Activated CD4-positive, alpha-beta memory T cell treated with anti-CD3 and anti-CD28 coated beads for 36 hours (primary cell): ENCODE measurements at regions not wholly inside any gene's neighbourhood (a gene's known extent, or its start where the extent isn't known, plus 50 kb on each side); places are given as distances from the start of the nearest gene placed in this dataset.

Experiments used
- CTCF ChIA-PET: fragments of 350-600 bp; sonication (Branson Sonifier 250); formaldehyde crosslinking; loops from one replicate; lab custom pipeline; 2021; ENCODE audit warnings: antibody characterized with exemption, inconsistent platforms; lab: Charles Lee
- POLR2A ChIA-PET: fragments of 350-600 bp; sonication (Branson Sonifier 250); formaldehyde crosslinking; loops from one replicate; lab custom pipeline; 2021; ENCODE audit warnings: antibody characterized with exemption; lab: Charles Lee
- DNase-seq: peaks from one replicate; pipeline ENCODE4 v3.0.0-alpha.2; 2020
- H3K27ac Mint-ChIP-seq: one replicate; pipeline ENCODE4 v1.8.0; 2021; ENCODE audit warnings: mixed read lengths
- H3K27me3 Mint-ChIP-seq: one replicate; pipeline ENCODE4 v1.8.0; 2021; ENCODE audit warnings: mixed read lengths
- H3K36me3 Mint-ChIP-seq: one replicate; pipeline ENCODE4 v1.8.0; 2021; ENCODE audit warnings: mixed read lengths
- H3K4me1 Mint-ChIP-seq: one replicate; pipeline ENCODE4 v1.8.0; 2021; ENCODE audit warnings: low read depth, mixed read lengths
- H3K4me3 Mint-ChIP-seq: one replicate; pipeline ENCODE4 v1.8.0; 2021; ENCODE audit warnings: mild to moderate bottlenecking, mixed read lengths
- H3K9me3 Mint-ChIP-seq: one replicate; pipeline ENCODE4 v1.8.0; 2021; ENCODE audit warnings: mixed read lengths
- intact Hi-C: fragments of 100-400 bp; cut with micrococcal nuclease; formaldehyde crosslinking; loops from one replicate; pipeline ENCODE4 v1.15.1; 2023

DNA sequence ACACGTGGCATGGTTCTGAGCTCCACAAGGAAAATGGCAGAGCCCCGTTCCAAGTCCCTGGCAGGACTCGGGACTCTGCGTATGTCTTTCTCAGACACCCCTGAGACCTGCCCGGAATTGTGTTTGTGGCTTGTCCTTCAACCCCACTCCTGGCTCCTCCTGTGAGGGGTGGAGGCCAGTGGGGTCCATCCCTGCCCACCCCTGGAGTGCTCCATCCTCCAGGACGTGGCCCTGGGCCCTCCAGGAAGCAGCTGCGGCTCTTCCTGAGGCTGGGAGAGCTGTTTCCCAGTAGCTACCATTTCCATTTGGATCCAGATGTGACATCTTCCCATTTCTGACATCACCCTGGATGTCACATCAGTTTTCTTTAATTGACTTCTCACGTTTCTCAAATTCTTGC lies 118.7 kb upstream of the C1QTNF9B start:
- POLR2A ChIA-PET, result no interaction called here
- CTCF ChIA-PET, result interaction anchor here (2.2 kb wide), 1 partner anchor 213 kb away, joined by 11 read pairs; no protein-coding TSS in a partner anchor
- no peak overlapping the region for H3K4me3 Mint-ChIP-seq
- DNase-seq, result no peak
- H3K4me1 Mint-ChIP-seq, result no peaks in the 10 kb centered on the region
- intact Hi-C loops, result no loop called here
- H3K27me3 Mint-ChIP-seq, result no peaks in the 10 kb centered on the region
- H3K9me3 Mint-ChIP-seq, result no peaks in the 10 kb centered on the region
- H3K36me3 Mint-ChIP-seq, result no peaks in the 10 kb centered on the region
- H3K27ac Mint-ChIP-seq, result no peak overlapping the region

DNA sequence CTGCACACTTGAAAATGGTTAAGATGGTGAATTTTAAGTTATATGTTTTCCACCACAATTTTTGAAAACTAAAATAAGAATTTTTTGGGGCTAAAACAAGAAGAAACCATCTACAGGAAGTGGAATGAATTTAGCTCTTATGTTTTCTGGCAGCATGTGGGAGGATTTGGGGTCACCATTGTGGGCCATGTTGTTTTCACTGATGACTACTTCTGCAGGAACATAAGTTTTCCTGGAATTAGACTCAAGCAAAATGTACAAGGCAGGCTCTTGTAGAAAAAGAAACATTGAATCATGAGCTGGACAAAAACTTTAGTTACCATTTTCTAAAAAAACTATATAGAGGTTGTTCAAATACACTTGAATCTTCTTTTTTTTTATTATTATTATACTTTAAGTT lies 125.3 kb upstream of the C1QTNF9B start:
- H3K27me3 Mint-ChIP-seq, result peaks cover 5% of the 10 kb centered on the region
- peaks cover 5% of the 10 kb centered on the region for H3K9me3 Mint-ChIP-seq
- POLR2A ChIA-PET, result no interaction called here
- intact Hi-C loops, result loop anchor here (10.0 kb wide), 1 partner anchor 98 kb away; no protein-coding TSS in a partner anchor
- peak; percentile 19 for DNase-seq
- no peaks in the 10 kb centered on the region for H3K36me3 Mint-ChIP-seq
- H3K27ac Mint-ChIP-seq, result peak overlapping the region; percentile 8
- H3K4me3 Mint-ChIP-seq, result no peak overlapping the region
- CTCF ChIA-PET, result interaction anchor here (1.0 to 4.1 kb wide), 4 partner anchors 9 to 206 kb away, joined by 3 to 34 read pairs (median 6); no protein-coding TSS in a partner anchor
- H3K4me1 Mint-ChIP-seq, result peaks cover 3% of the 10 kb centered on the region

DNA sequence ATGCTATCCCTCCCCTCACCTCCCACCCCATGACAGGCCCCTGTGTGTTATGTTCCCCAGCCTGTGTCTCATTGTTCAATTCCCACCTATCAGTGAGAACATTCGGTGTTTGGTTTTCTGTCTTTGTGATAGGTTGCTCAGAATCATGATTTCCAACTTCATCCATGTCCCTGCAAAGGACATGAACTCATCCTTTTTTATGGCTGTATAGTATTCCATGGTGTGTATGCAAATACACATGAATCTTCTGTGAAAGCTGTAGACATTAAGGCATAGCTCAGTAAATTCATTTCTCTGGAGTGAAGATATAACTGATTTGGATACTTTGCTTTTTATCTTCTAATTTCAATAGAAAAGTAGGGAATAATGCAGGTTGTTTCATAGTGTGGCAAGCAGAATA lies 125.8 kb upstream of the C1QTNF9B start:
- Mint-ChIP-seq H3K27me3 (peaks cover 5% of the 10 kb centered on the region), H3K4me1 (peaks cover 3% of the 10 kb centered on the region), H3K36me3 (no peaks in the 10 kb centered on the region), H3K4me3 (no peak overlapping the region), H3K27ac (no peak overlapping the region), H3K9me3 (peaks cover 5% of the 10 kb centered on the region)
- ChIA-PET POLR2A (no interaction called here), CTCF (interaction anchor here (1.0 to 4.1 kb wide), 4 partner anchors 9 to 205 kb away, joined by 3 to 34 read pairs (median 6); no protein-coding TSS in a partner anchor)
- no peak for DNase-seq
- intact Hi-C loops, result loop anchor here (10.0 kb wide), 1 partner anchor 98 kb away; no protein-coding TSS in a partner anchor

DNA sequence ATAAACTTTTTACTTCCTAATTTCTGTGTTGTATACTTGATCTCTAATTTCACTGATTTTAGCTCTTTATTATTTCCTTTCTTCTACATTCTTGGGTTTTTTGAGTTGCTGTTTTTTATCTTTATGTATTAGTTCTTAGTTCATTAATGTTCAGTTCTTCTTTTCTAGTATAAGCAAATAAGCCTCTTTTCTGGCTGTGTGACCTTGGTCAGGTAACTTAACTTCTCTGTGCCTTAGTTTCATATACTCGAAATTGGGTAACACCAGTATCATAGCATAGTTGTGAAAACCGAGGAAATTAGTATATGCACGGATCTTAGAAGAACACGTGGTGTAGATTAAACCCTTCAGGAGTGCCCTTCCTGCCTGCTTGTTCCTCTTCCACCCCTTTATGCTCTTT lies 130.2 kb upstream of the C1QTNF9B start:
- CTCF ChIA-PET, result no interaction called here
- Mint-ChIP-seq H3K4me3 (no peak overlapping the region), H3K4me1 (peaks cover 2% of the 10 kb centered on the region), H3K9me3 (peaks cover 5% of the 10 kb centered on the region), H3K36me3 (no peaks in the 10 kb centered on the region), H3K27ac (no peak overlapping the region), H3K27me3 (peaks cover 17% of the 10 kb centered on the region)
- no peak for DNase-seq
- POLR2A ChIA-PET, result no interaction called here
- intact Hi-C loops, result loop anchor here (10.0 kb wide), 1 partner anchor 103 kb away; no protein-coding TSS in a partner anchor

DNA sequence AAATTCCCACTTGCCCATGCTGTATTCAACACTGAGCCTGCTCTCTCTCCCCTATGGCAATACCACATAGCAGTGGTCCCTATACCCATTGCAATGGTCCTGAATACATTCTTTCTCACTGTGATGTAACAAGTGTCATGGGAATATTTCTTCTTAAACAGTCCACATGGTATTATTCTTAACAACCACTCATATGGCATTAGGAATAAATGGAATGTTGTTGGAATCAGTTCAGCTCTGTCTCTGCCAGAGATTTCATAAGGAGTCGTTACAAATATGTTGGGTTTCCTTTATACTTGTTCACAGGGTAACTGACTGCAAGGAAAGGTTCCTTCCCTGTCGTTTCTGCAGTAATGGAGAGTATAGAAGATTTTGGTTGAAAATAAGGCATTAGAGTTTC lies 128.3 kb upstream of the SPATA13 start:
- H3K4me1 Mint-ChIP-seq, result no peaks in the 10 kb centered on the region
- ChIA-PET CTCF (interaction anchor here (1.2 to 1.4 kb wide), 2 partner anchors 9 to 12 kb away, joined by 3 to 5 read pairs; no protein-coding TSS in a partner anchor), POLR2A (no interaction called here)
- intact Hi-C loops, result no loop called here
- H3K36me3 Mint-ChIP-seq, result no peaks in the 10 kb centered on the region
- H3K9me3 Mint-ChIP-seq, result no peaks in the 10 kb centered on the region
- no peak for DNase-seq
- peaks cover 26% of the 10 kb centered on the region for H3K27me3 Mint-ChIP-seq
- no peak overlapping the region for H3K27ac Mint-ChIP-seq
- no peak overlapping the region for H3K4me3 Mint-ChIP-seq

DNA sequence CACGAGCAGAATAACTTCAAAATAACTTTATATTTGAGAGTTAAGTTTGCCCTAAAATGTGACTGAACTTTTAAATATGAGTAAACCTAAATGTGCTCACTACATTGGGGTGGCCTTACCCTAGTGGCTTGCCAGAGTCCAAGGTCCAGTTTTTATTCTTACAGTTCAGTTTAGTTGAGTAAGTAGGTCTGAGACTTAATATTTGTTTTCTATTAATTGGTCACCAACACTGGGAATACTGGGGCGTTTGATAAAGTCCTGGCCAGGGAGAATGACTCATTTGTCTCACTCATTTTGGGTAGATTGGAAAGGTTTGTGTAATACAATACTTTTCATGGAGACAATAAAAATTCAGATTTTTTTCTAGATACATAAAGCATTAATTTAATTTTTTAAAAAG lies 127.8 kb upstream of the SPATA13 start:
- ChIA-PET CTCF (interaction anchor here (1.4 kb wide), 1 partner anchor 12 kb away, joined by 5 read pairs; no protein-coding TSS in a partner anchor), POLR2A (no interaction called here)
- no peak for DNase-seq
- peaks cover 24% of the 10 kb centered on the region for H3K27me3 Mint-ChIP-seq
- H3K4me1 Mint-ChIP-seq, result no peaks in the 10 kb centered on the region
- H3K9me3 Mint-ChIP-seq, result no peaks in the 10 kb centered on the region
- intact Hi-C loops, result no loop called here
- no peak overlapping the region for H3K27ac Mint-ChIP-seq
- no peaks in the 10 kb centered on the region for H3K36me3 Mint-ChIP-seq
- H3K4me3 Mint-ChIP-seq, result no peak overlapping the region

DNA sequence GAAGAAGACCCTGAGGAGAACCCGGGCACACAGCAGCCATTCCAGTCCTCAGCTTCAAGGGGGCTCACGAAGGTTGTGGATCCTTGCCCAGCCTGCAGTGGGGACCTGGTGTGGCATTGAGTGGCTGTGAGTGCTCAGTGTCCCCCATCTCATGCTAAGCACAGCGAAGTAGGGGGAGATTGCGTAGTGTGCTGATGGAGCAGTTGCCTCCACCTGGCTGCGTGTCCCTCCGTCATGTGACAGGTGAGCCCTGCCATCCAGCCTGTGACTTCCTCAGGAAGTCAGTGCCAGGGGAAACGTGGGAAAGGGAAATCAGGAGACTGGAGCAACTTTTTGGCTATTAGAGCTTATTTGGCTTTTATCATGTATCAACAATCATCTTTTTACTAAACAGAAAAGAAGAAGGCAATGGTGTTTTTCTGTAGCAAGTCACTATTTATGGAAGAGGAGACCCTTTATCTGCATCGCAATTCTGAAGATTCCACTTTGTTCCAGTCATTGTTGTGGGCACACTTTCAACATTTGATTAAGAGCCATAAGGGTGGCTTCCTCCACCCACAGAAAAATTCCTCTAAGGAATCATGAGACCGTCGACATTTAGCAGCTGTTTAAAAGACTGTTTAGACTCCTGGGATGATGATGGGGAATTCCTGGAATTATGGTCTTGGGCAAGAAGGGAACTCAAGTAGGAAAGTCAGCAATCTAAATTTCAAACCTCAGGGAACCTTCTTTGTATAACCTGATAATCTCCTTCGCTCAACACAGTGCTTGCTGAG lies 126.8 kb upstream of the SPATA13 start:
- ChIA-PET POLR2A (no interaction called here), CTCF (no interaction called here)
- intact Hi-C loops, result no loop called here
- no peak for DNase-seq
- Mint-ChIP-seq H3K27ac (no peak overlapping the region), H3K36me3 (no peaks in the 10 kb centered on the region), H3K4me3 (no peak overlapping the region), H3K9me3 (no peaks in the 10 kb centered on the region), H3K27me3 (peaks cover 28% of the 10 kb centered on the region), H3K4me1 (peaks cover 3% of the 10 kb centered on the region)

DNA sequence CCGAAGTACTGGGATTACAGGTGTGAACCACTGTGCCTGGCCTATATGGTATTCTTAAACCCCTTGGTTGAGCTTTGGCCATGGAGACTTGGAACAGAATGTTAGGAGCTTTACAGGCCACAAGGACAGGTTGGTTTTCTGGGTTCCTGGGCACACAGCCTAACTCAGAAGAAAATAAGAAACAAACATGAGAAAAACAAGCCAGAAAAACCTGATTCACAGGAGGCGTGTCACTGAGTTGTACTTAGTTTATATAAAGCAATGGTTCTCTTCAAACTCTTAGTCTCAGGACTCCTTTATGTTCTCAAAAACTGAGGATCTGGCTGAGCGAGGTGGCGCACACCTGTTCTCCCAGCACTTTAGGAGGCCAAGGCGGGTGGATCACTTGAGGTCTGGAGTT lies 125.1 kb upstream of the SPATA13 start:
- Mint-ChIP-seq H3K27ac (no peak overlapping the region), H3K4me3 (no peak overlapping the region), H3K27me3 (peaks cover 23% of the 10 kb centered on the region), H3K4me1 (peaks cover 5% of the 10 kb centered on the region), H3K9me3 (no peaks in the 10 kb centered on the region), H3K36me3 (no peaks in the 10 kb centered on the region)
- POLR2A ChIA-PET, result no interaction called here
- intact Hi-C loops, result no loop called here
- CTCF ChIA-PET, result interaction anchor here (0.7 to 1.4 kb wide), 2 partner anchors 153 to 193 kb away, joined by 3 to 5 read pairs; no protein-coding TSS in a partner anchor
- DNase-seq, result no peak

DNA sequence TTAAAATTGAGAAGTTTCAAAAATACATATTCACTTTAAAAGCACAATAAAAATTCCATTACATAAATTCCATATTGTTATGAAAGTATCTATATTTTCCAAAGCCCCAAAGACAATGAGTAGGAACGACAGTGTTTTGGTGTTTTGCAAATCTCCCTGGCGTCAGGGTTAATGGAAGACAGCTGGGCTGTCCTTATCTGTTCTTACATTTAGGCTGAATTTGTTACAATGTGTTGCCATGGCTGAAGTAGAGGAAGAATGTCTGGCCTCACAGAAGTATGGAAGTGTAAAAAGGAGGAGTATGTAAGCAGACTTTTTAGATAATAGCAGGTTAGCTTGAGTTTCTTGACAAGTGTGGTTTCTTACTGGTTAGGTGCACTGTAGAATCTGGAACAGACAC lies 124.4 kb upstream of the SPATA13 start:
- Mint-ChIP-seq H3K9me3 (no peaks in the 10 kb centered on the region), H3K27ac (no peak overlapping the region), H3K36me3 (no peaks in the 10 kb centered on the region), H3K4me3 (no peak overlapping the region), H3K4me1 (peaks cover 5% of the 10 kb centered on the region), H3K27me3 (peaks cover 21% of the 10 kb centered on the region)
- CTCF ChIA-PET, result interaction anchor here (0.6 to 1.4 kb wide), 3 partner anchors 17 to 1875 kb away, joined by 3 to 5 read pairs (median 3); no protein-coding TSS in a partner anchor
- no peak for DNase-seq
- POLR2A ChIA-PET, result no interaction called here
- intact Hi-C loops, result no loop called here

DNA sequence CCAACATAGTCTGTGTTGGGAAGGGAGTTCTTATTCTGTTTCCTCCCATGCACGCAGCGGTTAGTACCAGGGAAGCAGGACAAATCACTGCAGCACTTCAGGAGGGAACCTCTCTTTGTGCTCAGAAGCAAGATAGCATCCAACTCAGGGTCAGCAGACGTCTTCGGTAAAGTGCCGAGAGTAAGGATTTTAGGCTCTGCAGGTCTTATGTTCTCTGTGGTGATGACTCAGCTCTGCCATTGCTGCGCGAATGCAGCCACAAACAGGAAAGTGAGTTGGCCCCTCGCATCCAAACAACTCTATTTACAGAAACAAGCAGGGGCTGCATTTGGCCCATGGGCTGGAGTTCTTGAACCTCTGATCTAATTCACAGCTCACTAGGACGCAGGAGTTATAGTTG lies 122.1 kb upstream of the SPATA13 start:
- no peak overlapping the region for H3K27ac Mint-ChIP-seq
- ChIA-PET CTCF (no interaction called here), POLR2A (no interaction called here)
- no peak overlapping the region for H3K4me3 Mint-ChIP-seq
- intact Hi-C loops, result no loop called here
- H3K4me1 Mint-ChIP-seq, result peaks cover 6% of the 10 kb centered on the region
- no peaks in the 10 kb centered on the region for H3K36me3 Mint-ChIP-seq
- DNase-seq, result peak; percentile 47
- peaks cover 15% of the 10 kb centered on the region for H3K27me3 Mint-ChIP-seq
- H3K9me3 Mint-ChIP-seq, result no peaks in the 10 kb centered on the region

DNA sequence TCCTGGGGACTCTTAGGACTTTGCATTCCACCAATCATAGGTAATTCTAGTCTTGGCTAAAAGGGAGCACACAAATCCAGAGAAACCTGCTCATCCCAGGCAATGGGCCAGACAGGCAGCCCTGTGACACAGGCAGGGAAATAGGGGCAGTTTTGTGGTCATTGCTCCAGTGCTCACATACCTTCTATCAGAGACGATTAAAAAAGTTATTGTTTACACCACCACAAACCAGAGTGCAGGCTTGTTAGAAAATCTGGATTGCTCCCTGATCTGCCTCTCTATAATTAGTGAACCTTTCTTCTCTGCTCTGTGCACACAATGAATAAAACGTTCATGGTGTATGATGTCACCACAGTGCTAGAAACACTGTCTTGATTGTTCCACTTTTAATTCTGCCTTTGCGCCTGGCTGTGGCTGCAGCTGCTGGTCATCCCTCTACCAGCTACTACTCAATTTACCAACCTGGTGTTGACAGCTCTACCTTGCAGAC lies 121.6 kb upstream of the SPATA13 start:
- ChIA-PET CTCF (no interaction called here), POLR2A (no interaction called here)
- Mint-ChIP-seq H3K27ac (no peak overlapping the region), H3K36me3 (no peaks in the 10 kb centered on the region), H3K27me3 (peaks cover 11% of the 10 kb centered on the region), H3K4me1 (peaks cover 10% of the 10 kb centered on the region), H3K4me3 (no peak overlapping the region), H3K9me3 (no peaks in the 10 kb centered on the region)
- DNase-seq, result no peak
- intact Hi-C loops, result no loop called here

DNA sequence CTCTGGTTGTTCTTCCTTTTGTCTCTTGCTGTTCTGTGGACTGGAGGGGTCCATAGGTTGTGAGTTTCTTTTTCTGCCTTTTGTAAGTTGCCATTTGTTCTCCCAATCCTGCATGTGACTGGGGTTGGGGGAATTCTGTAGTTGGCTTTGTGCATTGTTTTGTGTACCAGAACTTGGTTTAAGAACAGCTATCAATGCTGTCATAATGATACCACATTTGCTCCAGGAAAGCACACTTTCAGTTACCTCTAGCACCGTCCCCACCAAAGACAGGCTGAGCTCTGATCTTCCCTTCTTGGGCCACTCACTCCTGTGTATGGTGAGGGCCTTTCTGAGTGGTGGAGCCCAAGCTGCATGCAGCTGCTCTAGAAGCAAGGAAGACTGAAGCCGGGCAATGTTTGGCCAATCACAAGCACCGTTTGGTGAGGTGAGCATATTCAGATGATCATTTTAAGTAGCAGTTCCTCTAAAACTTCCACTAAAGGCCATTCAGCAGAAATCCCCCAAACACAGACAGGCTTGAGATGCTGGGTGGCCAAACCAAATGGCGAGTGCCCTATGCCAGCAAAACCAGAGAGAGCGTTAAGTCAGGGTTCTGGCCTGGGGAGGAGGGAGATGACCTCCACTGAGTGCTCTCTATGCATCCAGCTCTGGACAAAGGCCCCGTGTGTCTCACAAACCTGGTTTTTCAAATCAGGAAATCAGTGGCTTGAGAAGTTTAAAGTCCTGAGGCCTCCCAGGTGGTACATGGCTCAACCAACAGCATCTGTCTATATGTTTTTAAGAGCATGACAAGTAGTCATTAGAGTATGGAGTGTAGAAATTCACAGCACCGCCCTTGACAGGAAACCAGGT lies 120.7 kb upstream of the SPATA13 start:
- DNase-seq, result no peak
- ChIA-PET POLR2A (no interaction called here), CTCF (interaction anchor here (0.9 to 1.1 kb wide), 3 partner anchors 13 to 180 kb away, joined by 3 to 4 read pairs (median 3); no protein-coding TSS in a partner anchor)
- Mint-ChIP-seq H3K4me3 (no peak overlapping the region), H3K27me3 (peaks cover 9% of the 10 kb centered on the region), H3K9me3 (no peaks in the 10 kb centered on the region), H3K36me3 (no peaks in the 10 kb centered on the region), H3K27ac (no peak overlapping the region), H3K4me1 (peaks cover 10% of the 10 kb centered on the region)
- intact Hi-C loops, result no loop called here
